ENCODE measurements at regions not wholly inside any gene's neighbourhood (a gene's known extent, or its start where the extent isn't known, plus 50 kb on each side); places are given as distances from the start of the nearest gene placed in this dataset.
"Not testable (repeated sequence)": the region's sequence is repeated elsewhere in the genome, so short reads cannot be mapped to it uniquely, and the experiment has no call there.

- Histone ChIP-seq H3K4me2 (replicated peaks; ENCODE audit: low read depth, low read length, poor library complexity, severe bottlenecking) (no peak overlapping the region), H3K27me3 (replicated peaks in 1 of 4; ENCODE audit: control extremely low read depth in 1 of 4, control insufficient read depth in 3 of 4, insufficient read depth in 4 of 4, low read length in 3 of 4) (peaks cover 0 to 4% (median 0%) of the 10 kb centered on the region in 4 experiments), H3K27ac (ENCODE audit: low read length in 2 of 2) (no peak overlapping the region), H4K20me1 (ENCODE audit: control insufficient read depth, insufficient read depth, low read length, poor library complexity, severe bottlenecking) (no peaks in the 10 kb centered on the region), H2AFZ (ENCODE audit: insufficient read depth, low read depth, low read length, poor library complexity, severe bottlenecking) (no peak overlapping the region), H3K4me3 (ENCODE audit: control extremely low read depth in 1 of 5, extremely low read depth in 1 of 5, insufficient read depth in 1 of 5, low read depth in 2 of 5, low read length in 4 of 5) (no peak overlapping the region), H3K4me1 (ENCODE audit: control insufficient read depth in 2 of 2, insufficient read depth in 2 of 2, low read length in 2 of 2) (peaks cover 0 to 4% of the 10 kb centered on the region in 2 donors), H3K9me3 (ENCODE audit: control extremely low read depth in 1 of 3, control insufficient read depth in 2 of 3, insufficient read depth in 1 of 3, low read length in 2 of 3) (no peaks in the 10 kb centered on the region), H3K36me3 (replicated peaks in 1 of 2; ENCODE audit: control extremely low read depth in 1 of 2, control insufficient read depth in 1 of 2, extremely low read depth in 1 of 2, insufficient read depth in 2 of 2, low read length in 1 of 2) (no peaks in the 10 kb centered on the region), H3K9ac (ENCODE audit: low read length) (no peak overlapping the region), H3K79me2 (ENCODE audit: control insufficient read depth, insufficient read depth, low read length) (no peaks in the 10 kb centered on the region)
- intact Hi-C loops (cut with micrococcal nuclease) = no loop called here
- Mint-ChIP-seq H3K27me3 (no peaks in the 10 kb centered on the region), H3K27ac (no peak overlapping the region), H3K9me3 (ENCODE audit: insufficient read depth) (peaks cover 2% of the 10 kb centered on the region), H3K4me1 (peaks cover 8% of the 10 kb centered on the region), H3K4me3 (no peak overlapping the region)
- no peak for TF ChIP-seq CTCF (IDR thresholded peaks at IDR 0.05)
- no peak for TF ChIP-seq EZH2 (IDR thresholded peaks at IDR 0.05; ENCODE audit: borderline replicate concordance, insufficient read depth, low read depth, low read length, poor library complexity, severe bottlenecking)
- ATAC-seq (ENCODE audit: low read depth) (no peak), DNase-seq (no peak)
- ChIA-PET POLR2A (no interaction called here), CTCF (no interaction called here)
- WGBS (ENCODE audit: insufficient coverage) = 80% methylated on average over 1 of the region's 2 CpGs
Observed at GRCh38 chr22:25497716-25498115, 66.8 kb upstream of the GRK3 start.

- ATAC-seq (ENCODE audit: low read depth); H3K4me3 ChIP-seq (ENCODE audit: control extremely low read depth in 1 of 5, extremely low read depth in 1 of 5, insufficient read depth in 1 of 5, low read depth in 2 of 5, low read length in 4 of 5); H3K27me3 Mint-ChIP-seq; H2AFZ ChIP-seq (ENCODE audit: insufficient read depth, low read depth, low read length, poor library complexity, severe bottlenecking); intact Hi-C loops (cut with micrococcal nuclease); H3K4me2 ChIP-seq (replicated peaks; ENCODE audit: low read depth, low read length, poor library complexity, severe bottlenecking); H3K4me1 Mint-ChIP-seq; H3K27ac ChIP-seq (ENCODE audit: low read length in 2 of 2); H3K4me1 ChIP-seq (ENCODE audit: control insufficient read depth in 2 of 2, insufficient read depth in 2 of 2, low read length in 2 of 2); H3K9me3 ChIP-seq (ENCODE audit: control extremely low read depth in 1 of 3, control insufficient read depth in 2 of 3, insufficient read depth in 1 of 3, low read length in 2 of 3); H4K20me1 ChIP-seq (ENCODE audit: control insufficient read depth, insufficient read depth, low read length, poor library complexity, severe bottlenecking); H3K79me2 ChIP-seq (ENCODE audit: control insufficient read depth, insufficient read depth, low read length); H3K4me3 Mint-ChIP-seq; H3K27ac Mint-ChIP-seq; DNase-seq; H3K9me3 Mint-ChIP-seq (ENCODE audit: insufficient read depth); POLR2A ChIA-PET; H3K9ac ChIP-seq (ENCODE audit: low read length); H3K36me3 ChIP-seq (replicated peaks in 1 of 2; ENCODE audit: control extremely low read depth in 1 of 2, control insufficient read depth in 1 of 2, extremely low read depth in 1 of 2, insufficient read depth in 2 of 2, low read length in 1 of 2); H3K27me3 ChIP-seq (replicated peaks in 1 of 4; ENCODE audit: control extremely low read depth in 1 of 4, control insufficient read depth in 3 of 4, insufficient read depth in 4 of 4, low read length in 3 of 4): not testable (repeated sequence)
- CTCF ChIA-PET = interaction anchor here (0.6 kb wide), 1 partner anchor 188 kb away, joined by 3 read pairs; no protein-coding TSS in a partner anchor
- WGBS (ENCODE audit: insufficient coverage) = no CpG with 5 or more reads among the region's 3 CpGs
Observed at GRCh38 chr22:25500671-25501070, 63.8 kb upstream of the GRK3 start.

GRCh38 chr22:25504017-25504416 lies 60.5 kb upstream of the GRK3 start:
- H3K9ac ChIP-seq (ENCODE audit: low read length); H3K4me2 ChIP-seq (replicated peaks; ENCODE audit: low read depth, low read length, poor library complexity, severe bottlenecking); H3K9me3 Mint-ChIP-seq (ENCODE audit: insufficient read depth); ATAC-seq (ENCODE audit: low read depth); H3K27me3 ChIP-seq (replicated peaks in 1 of 4; ENCODE audit: control extremely low read depth in 1 of 4, control insufficient read depth in 3 of 4, insufficient read depth in 4 of 4, low read length in 3 of 4); intact Hi-C loops (cut with micrococcal nuclease); H3K4me3 ChIP-seq (ENCODE audit: control extremely low read depth in 1 of 5, extremely low read depth in 1 of 5, insufficient read depth in 1 of 5, low read depth in 2 of 5, low read length in 4 of 5); H4K20me1 ChIP-seq (ENCODE audit: control insufficient read depth, insufficient read depth, low read length, poor library complexity, severe bottlenecking); POLR2A ChIA-PET; H3K27me3 Mint-ChIP-seq; CTCF ChIA-PET; H3K36me3 ChIP-seq (replicated peaks in 1 of 2; ENCODE audit: control extremely low read depth in 1 of 2, control insufficient read depth in 1 of 2, extremely low read depth in 1 of 2, insufficient read depth in 2 of 2, low read length in 1 of 2); H2AFZ ChIP-seq (ENCODE audit: insufficient read depth, low read depth, low read length, poor library complexity, severe bottlenecking); H3K4me1 ChIP-seq (ENCODE audit: control insufficient read depth in 2 of 2, insufficient read depth in 2 of 2, low read length in 2 of 2); H3K79me2 ChIP-seq (ENCODE audit: control insufficient read depth, insufficient read depth, low read length); H3K4me1 Mint-ChIP-seq; H3K27ac ChIP-seq (ENCODE audit: low read length in 2 of 2); H3K27ac Mint-ChIP-seq; DNase-seq; H3K4me3 Mint-ChIP-seq; H3K9me3 ChIP-seq (ENCODE audit: control extremely low read depth in 1 of 3, control insufficient read depth in 2 of 3, insufficient read depth in 1 of 3, low read length in 2 of 3): not testable (repeated sequence)
- WGBS (ENCODE audit: insufficient coverage) = 100% methylated on average over 1 of the region's 1 CpG

Measured in B cell (primary cell).